ENCODE measurements at regions not wholly inside any gene's neighbourhood (a gene's known extent, or its start where the extent isn't known, plus 50 kb on each side); places are given as distances from the start of the nearest gene placed in this dataset.

GRCh38 chr20:40339661-40340449, 349.2 kb downstream of the MAFB start:
- DNase-seq (ENCODE audit: low spot score): no peak
- TF ChIP-seq CTCF (IDR thresholded peaks at IDR 0.05; ENCODE audit: borderline replicate concordance, control extremely low read depth, extremely low read depth, insufficient read depth, missing control alignments): no peak
- in situ Hi-C loops (cut with MboI; ENCODE audit: low sequenced_read_pairs, unreplicated experiment): no loop called here

GRCh38 chr20:40336533-40336932, 352.5 kb downstream of the MAFB start:
- TF ChIP-seq CTCF (IDR thresholded peaks at IDR 0.05; ENCODE audit: borderline replicate concordance, control extremely low read depth, extremely low read depth, insufficient read depth, missing control alignments): no peak
- in situ Hi-C loops (cut with MboI; ENCODE audit: low sequenced_read_pairs, unreplicated experiment): no loop called here
- no peak for DNase-seq (ENCODE audit: low spot score)

- no peak for TF ChIP-seq CTCF (IDR thresholded peaks at IDR 0.05; ENCODE audit: borderline replicate concordance, control extremely low read depth, extremely low read depth, insufficient read depth, missing control alignments)
- in situ Hi-C loops (cut with MboI; ENCODE audit: low sequenced_read_pairs, unreplicated experiment): no loop called here
- DNase-seq (ENCODE audit: low spot score): no peak
These were observed 353.1 kb downstream of the MAFB start for GRCh38 chr20:40335901-40336351.

GRCh38 chr20:40335437-40335836, 353.6 kb downstream of the MAFB start:
- TF ChIP-seq CTCF (IDR thresholded peaks at IDR 0.05; ENCODE audit: borderline replicate concordance, control extremely low read depth, extremely low read depth, insufficient read depth, missing control alignments): no peak
- in situ Hi-C loops (cut with MboI; ENCODE audit: low sequenced_read_pairs, unreplicated experiment): no loop called here
- DNase-seq (ENCODE audit: low spot score): no peak

- no peak for DNase-seq (ENCODE audit: low spot score)
These were observed 355.4 kb downstream of the MAFB start for GRCh38 chr20:40333591-40333990.

More at GRCh38 chr20:40333591-40333990, 355.4 kb downstream of the MAFB start:
- in situ Hi-C loops (cut with MboI; ENCODE audit: low sequenced_read_pairs, unreplicated experiment): no loop called here
- TF ChIP-seq CTCF (IDR thresholded peaks at IDR 0.05; ENCODE audit: borderline replicate concordance, control extremely low read depth, extremely low read depth, insufficient read depth, missing control alignments): no peak
